ENCODE measurements at regions not wholly inside any gene's neighbourhood (a gene's known extent, or its start where the extent isn't known, plus 50 kb on each side); places are given as distances from the start of the nearest gene placed in this dataset.

DNA sequence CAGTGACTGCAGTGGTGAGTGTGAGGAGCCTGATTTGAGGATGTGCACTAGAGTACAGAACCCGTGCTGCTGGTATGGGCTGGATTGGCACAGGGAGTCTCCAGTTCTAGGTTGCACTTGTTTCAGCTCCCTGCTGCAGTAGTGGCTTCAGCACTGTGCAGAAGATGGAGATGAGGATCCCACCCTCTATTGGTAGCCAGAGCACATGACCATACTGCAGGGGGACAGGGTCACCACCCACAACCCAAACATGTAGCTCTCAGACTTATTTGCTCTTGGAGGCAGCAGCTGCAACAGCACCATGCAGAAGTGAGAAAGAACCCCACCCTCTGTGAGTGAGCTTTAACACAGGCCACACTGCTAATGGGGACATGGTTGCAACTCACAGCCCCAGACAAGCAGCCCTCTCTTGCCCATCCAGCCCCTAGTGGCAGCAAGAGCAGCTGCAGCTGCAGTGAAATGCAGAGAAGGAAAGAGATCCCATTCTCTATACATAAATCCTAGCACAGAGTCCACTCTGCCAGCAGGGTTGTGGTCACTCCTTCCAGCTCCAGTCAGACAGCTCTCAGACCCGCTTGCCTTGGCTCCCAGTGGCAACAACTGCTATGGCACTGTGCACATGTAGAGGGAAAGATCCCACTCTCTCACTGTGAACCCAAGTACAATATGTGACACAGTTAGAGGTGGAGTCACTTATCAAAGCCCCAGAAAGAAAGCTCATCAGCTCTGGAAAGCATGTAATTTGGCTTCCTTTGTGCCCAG is 51.4 kb upstream of the SCIN start:
- intact Hi-C loops (cut with DNase I): no loop called here
- no peak overlapping the region for H3K4me3 ChIP-seq (ENCODE audit: low read length)
- DNase-seq (no peak), ATAC-seq (no peak)
- H3K4me1 ChIP-seq (ENCODE audit: control insufficient read depth, insufficient read depth, low read length): no peaks in the 10 kb centered on the region
- 78% methylated on average over 2 of the region's 2 CpGs for WGBS
- peaks cover 2% of the 10 kb centered on the region for H3K9me3 ChIP-seq (ENCODE audit: control insufficient read depth, low read length)
- no peak overlapping the region for H3K27ac ChIP-seq (ENCODE audit: low read length)
- no peaks in the 10 kb centered on the region for H3K27me3 ChIP-seq (ENCODE audit: control insufficient read depth, insufficient read depth)

- Histone ChIP-seq H3K27me3 (ENCODE audit: control insufficient read depth, insufficient read depth) (no peaks in the 10 kb centered on the region), H3K27ac (ENCODE audit: low read length) (no peak overlapping the region), H3K4me3 (ENCODE audit: low read length) (no peak overlapping the region), H3K4me1 (ENCODE audit: control insufficient read depth, insufficient read depth, low read length) (no peaks in the 10 kb centered on the region), H3K9me3 (ENCODE audit: control insufficient read depth, low read length) (peaks cover 2% of the 10 kb centered on the region)
- DNase-seq: no peak
- WGBS: 45% methylated on average over 1 of the region's 1 CpG
- no peak for ATAC-seq
- intact Hi-C loops (cut with DNase I): loop anchor here (5.0 to 10.0 kb wide), 3 partner anchors 105 to 745 kb away; no protein-coding TSS in a partner anchor
Measured at GRCh38 chr7:12519682-12520009, 50.9 kb upstream of the SCIN start.
